ENCODE measurements at regions not wholly inside any gene's neighbourhood (a gene's known extent, or its start where the extent isn't known, plus 50 kb on each side); places are given as distances from the start of the nearest gene placed in this dataset.

DNA sequence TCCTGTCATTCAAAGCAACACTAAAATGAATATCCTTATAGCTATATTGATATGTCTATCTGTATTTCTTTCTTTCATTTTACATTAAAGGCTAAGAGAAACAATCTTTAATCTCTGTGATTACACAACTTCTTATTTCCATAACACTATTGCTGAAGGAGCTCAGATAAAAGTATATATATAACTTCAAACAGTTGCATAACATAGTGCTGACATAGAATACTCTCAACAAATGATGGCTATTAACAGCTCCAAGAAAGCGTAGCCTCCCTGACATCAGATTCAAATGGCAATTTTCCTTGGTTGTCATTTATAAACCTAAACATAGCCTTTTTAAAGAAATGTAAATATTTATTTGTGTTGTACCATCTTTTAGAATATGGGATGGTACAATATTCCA, 116.6 kb upstream of the PTPRG start:
- H3K9me2 ChIP-seq = no peaks in the 10 kb centered on the region
- H3F3A ChIP-seq (replicated peaks; ENCODE audit: insufficient read depth) = no peaks in the 10 kb centered on the region
- TF ChIP-seq ELF1 (IDR thresholded peaks at IDR 0.05) (no peak), YY1 (IDR thresholded peaks at IDR 0.05; ENCODE audit: low read depth) (no peak), GATA2 (CRISPR knock-in tag; IDR thresholded peaks at IDR 0.05) (no peak), MXI1 (IDR thresholded peaks at IDR 0.05; ENCODE audit: low read depth, low read length) (no peak), POLR2AphosphoS5 (IDR thresholded peaks at IDR 0.05; ENCODE audit: low read depth, low read length) (no peak), SIN3A (IDR thresholded peaks at IDR 0.05; ENCODE audit: borderline replicate concordance, low read depth, low read length) (no peak), FOXM1 (IDR thresholded peaks at IDR 0.05; ENCODE audit: low read depth) (no peak), TAF1 (IDR thresholded peaks at IDR 0.05; ENCODE audit: borderline replicate concordance, low read depth, low read length) (no peak), MEF2A (IDR thresholded peaks at IDR 0.05; ENCODE audit: borderline replicate concordance, low read depth) (no peak), TEAD4 (IDR thresholded peaks at IDR 0.05; ENCODE audit: borderline replicate concordance, insufficient read depth) (no peak), TCF12 (IDR thresholded peaks at IDR 0.05) (no peak), NFIC (IDR thresholded peaks at IDR 0.05; ENCODE audit: borderline replicate concordance) (no peak), EZH2phosphoT487 (IDR thresholded peaks at IDR 0.05; ENCODE audit: borderline replicate concordance, low read depth) (no peak)
- TF ChIP-seq, protein P1, sequence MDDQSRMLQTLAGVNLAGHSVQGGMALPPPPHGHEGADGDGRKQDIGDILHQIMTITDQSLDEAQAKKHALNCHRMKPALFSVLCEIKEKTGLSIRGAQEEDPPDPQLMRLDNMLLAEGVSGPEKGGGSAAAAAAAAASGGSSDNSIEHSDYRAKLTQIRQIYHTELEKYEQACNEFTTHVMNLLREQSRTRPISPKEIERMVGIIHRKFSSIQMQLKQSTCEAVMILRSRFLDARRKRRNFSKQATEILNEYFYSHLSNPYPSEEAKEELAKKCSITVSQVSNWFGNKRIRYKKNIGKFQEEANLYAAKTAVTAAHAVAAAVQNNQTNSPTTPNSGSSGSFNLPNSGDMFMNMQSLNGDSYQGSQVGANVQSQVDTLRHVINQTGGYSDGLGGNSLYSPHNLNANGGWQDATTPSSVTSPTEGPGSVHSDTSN (IDR thresholded peaks at IDR 0.05) = no peak
- TF ChIP-seq, protein P2, sequence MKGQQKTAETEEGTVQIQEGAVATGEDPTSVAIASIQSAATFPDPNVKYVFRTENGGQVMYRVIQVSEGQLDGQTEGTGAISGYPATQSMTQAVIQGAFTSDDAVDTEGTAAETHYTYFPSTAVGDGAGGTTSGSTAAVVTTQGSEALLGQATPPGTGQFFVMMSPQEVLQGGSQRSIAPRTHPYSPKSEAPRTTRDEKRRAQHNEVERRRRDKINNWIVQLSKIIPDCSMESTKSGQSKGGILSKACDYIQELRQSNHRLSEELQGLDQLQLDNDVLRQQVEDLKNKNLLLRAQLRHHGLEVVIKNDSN (IDR thresholded peaks at IDR 0.05; ENCODE audit: borderline replicate concordance, low read depth) = no peak
- TF ChIP-seq, protein P3, sequence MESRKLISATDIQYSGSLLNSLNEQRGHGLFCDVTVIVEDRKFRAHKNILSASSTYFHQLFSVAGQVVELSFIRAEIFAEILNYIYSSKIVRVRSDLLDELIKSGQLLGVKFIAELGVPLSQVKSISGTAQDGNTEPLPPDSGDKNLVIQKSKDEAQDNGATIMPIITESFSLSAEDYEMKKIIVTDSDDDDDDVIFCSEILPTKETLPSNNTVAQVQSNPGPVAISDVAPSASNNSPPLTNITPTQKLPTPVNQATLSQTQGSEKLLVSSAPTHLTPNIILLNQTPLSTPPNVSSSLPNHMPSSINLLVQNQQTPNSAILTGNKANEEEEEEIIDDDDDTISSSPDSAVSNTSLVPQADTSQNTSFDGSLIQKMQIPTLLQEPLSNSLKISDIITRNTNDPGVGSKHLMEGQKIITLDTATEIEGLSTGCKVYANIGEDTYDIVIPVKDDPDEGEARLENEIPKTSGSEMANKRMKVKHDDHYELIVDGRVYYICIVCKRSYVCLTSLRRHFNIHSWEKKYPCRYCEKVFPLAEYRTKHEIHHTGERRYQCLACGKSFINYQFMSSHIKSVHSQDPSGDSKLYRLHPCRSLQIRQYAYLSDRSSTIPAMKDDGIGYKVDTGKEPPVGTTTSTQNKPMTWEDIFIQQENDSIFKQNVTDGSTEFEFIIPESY (IDR thresholded peaks at IDR 0.05; ENCODE audit: borderline replicate concordance, low read depth) = no peak
- TF ChIP-seq, protein P4, sequence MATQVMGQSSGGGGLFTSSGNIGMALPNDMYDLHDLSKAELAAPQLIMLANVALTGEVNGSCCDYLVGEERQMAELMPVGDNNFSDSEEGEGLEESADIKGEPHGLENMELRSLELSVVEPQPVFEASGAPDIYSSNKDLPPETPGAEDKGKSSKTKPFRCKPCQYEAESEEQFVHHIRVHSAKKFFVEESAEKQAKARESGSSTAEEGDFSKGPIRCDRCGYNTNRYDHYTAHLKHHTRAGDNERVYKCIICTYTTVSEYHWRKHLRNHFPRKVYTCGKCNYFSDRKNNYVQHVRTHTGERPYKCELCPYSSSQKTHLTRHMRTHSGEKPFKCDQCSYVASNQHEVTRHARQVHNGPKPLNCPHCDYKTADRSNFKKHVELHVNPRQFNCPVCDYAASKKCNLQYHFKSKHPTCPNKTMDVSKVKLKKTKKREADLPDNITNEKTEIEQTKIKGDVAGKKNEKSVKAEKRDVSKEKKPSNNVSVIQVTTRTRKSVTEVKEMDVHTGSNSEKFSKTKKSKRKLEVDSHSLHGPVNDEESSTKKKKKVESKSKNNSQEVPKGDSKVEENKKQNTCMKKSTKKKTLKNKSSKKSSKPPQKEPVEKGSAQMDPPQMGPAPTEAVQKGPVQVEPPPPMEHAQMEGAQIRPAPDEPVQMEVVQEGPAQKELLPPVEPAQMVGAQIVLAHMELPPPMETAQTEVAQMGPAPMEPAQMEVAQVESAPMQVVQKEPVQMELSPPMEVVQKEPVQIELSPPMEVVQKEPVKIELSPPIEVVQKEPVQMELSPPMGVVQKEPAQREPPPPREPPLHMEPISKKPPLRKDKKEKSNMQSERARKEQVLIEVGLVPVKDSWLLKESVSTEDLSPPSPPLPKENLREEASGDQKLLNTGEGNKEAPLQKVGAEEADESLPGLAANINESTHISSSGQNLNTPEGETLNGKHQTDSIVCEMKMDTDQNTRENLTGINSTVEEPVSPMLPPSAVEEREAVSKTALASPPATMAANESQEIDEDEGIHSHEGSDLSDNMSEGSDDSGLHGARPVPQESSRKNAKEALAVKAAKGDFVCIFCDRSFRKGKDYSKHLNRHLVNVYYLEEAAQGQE (IDR thresholded peaks at IDR 0.05; ENCODE audit: low read depth, low read length) = no peak
- TF ChIP-seq, protein P5, sequence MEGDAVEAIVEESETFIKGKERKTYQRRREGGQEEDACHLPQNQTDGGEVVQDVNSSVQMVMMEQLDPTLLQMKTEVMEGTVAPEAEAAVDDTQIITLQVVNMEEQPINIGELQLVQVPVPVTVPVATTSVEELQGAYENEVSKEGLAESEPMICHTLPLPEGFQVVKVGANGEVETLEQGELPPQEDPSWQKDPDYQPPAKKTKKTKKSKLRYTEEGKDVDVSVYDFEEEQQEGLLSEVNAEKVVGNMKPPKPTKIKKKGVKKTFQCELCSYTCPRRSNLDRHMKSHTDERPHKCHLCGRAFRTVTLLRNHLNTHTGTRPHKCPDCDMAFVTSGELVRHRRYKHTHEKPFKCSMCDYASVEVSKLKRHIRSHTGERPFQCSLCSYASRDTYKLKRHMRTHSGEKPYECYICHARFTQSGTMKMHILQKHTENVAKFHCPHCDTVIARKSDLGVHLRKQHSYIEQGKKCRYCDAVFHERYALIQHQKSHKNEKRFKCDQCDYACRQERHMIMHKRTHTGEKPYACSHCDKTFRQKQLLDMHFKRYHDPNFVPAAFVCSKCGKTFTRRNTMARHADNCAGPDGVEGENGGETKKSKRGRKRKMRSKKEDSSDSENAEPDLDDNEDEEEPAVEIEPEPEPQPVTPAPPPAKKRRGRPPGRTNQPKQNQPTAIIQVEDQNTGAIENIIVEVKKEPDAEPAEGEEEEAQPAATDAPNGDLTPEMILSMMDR (IDR thresholded peaks at IDR 0.05) = no peak
- TF ChIP-seq, protein P6, sequence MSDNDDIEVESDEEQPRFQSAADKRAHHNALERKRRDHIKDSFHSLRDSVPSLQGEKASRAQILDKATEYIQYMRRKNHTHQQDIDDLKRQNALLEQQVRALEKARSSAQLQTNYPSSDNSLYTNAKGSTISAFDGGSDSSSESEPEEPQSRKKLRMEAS (IDR thresholded peaks at IDR 0.05; ENCODE audit: low read depth) = no peak
- POLR2A ChIA-PET = no interaction called here
- no peaks in the 10 kb centered on the region for H3K4me1 ChIP-seq (ENCODE audit: control insufficient read depth in 1 of 2, insufficient read depth in 2 of 2, low read depth in 1 of 2, low read length in 1 of 2)
- H3K27me3 ChIP-seq (ENCODE audit: insufficient read depth) = no peaks in the 10 kb centered on the region
- 59% methylated on average over 1 of the region's 1 CpG for WGBS (ENCODE audit: low lambda C conversion rate)
- no peaks in the 10 kb centered on the region for H3K36me3 ChIP-seq (replicated peaks in 1 of 2; ENCODE audit: control insufficient read depth in 1 of 2, insufficient read depth in 2 of 2, low read length in 1 of 2)
- H4K20me1 ChIP-seq (ENCODE audit: insufficient read depth) = no peaks in the 10 kb centered on the region
- no peak overlapping the region for H3K4me2 ChIP-seq
- CTCF ChIA-PET = no interaction called here
- no peak for DNase-seq
- no peaks in the 10 kb centered on the region for H3K79me2 ChIP-seq (ENCODE audit: insufficient read depth)
- no peaks in the 10 kb centered on the region for H3K9me3 ChIP-seq
- no peak overlapping the region for H3K4me3 ChIP-seq (ENCODE audit: low read depth in 2 of 2, low read length in 1 of 2)
- no peak overlapping the region for H3K9ac ChIP-seq
- H3K27ac ChIP-seq (ENCODE audit: low read depth in 2 of 2, low read length in 1 of 2) = no peak overlapping the region
- no peak overlapping the region for H2AFZ ChIP-seq (ENCODE audit: low read depth)
